ENCODE measurements at regions not wholly inside any gene's neighbourhood (a gene's known extent, or its start where the extent isn't known, plus 50 kb on each side); places are given as distances from the start of the nearest gene placed in this dataset.

DNA sequence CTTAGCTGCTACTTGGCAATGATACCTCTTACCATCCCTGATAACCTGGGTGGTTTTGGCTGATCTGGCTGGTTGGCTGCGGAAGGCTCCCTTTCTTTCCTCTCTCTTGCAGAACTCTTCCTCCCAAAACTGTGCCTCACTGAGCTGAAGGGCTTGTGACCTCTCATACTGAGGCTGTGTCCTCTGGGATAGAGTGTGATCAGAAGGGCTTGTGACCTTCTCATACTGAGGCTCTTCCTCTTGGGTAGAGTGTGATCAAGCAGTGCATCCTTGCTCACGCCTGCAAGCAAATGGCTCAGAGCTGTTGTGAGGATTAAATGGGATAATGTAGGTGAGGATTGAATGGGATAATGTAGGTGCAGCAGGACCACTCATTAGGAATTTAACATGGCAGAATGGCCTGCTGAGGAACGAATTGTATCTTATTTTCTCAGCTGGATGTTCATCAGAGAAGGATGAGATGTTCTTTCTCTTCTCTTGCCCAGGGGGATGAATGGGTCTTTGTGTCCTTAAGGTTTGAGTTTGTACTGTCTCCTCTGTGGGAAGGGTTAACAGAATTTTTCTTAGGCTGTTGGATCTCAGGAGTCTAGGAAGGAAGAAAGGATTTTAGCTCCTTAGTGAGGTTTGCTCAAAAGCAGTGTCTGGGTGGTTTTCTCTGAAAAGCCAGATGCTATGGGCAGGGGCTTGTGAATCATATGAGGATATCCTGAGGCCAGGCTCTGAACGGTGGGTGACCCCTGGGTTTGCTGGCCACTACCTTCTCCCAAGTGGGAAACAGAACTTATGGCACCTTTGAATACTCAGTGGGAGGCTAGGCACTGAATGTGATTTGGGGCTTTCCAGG lies 130.0 kb upstream of the HS3ST2 start:
- TF ChIP-seq, protein P1, sequence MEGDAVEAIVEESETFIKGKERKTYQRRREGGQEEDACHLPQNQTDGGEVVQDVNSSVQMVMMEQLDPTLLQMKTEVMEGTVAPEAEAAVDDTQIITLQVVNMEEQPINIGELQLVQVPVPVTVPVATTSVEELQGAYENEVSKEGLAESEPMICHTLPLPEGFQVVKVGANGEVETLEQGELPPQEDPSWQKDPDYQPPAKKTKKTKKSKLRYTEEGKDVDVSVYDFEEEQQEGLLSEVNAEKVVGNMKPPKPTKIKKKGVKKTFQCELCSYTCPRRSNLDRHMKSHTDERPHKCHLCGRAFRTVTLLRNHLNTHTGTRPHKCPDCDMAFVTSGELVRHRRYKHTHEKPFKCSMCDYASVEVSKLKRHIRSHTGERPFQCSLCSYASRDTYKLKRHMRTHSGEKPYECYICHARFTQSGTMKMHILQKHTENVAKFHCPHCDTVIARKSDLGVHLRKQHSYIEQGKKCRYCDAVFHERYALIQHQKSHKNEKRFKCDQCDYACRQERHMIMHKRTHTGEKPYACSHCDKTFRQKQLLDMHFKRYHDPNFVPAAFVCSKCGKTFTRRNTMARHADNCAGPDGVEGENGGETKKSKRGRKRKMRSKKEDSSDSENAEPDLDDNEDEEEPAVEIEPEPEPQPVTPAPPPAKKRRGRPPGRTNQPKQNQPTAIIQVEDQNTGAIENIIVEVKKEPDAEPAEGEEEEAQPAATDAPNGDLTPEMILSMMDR (IDR thresholded peaks at IDR 0.05; ENCODE audit: unreplicated experiment), result no peak
- Mint-ChIP-seq H3K4me3 (ENCODE audit: low read depth) (no peak overlapping the region), H3K27me3 (peaks cover 4% of the 10 kb centered on the region), H3K4me1 (ENCODE audit: low read depth) (peaks cover 2% of the 10 kb centered on the region), H3K36me3 (ENCODE audit: insufficient read depth) (no peaks in the 10 kb centered on the region), H3K9me3 (ENCODE audit: low read depth) (peaks cover 4% of the 10 kb centered on the region), H3K27ac (no peak overlapping the region)
- DNase-seq (ENCODE audit: low spot score, unreplicated experiment), result no peak

DNA sequence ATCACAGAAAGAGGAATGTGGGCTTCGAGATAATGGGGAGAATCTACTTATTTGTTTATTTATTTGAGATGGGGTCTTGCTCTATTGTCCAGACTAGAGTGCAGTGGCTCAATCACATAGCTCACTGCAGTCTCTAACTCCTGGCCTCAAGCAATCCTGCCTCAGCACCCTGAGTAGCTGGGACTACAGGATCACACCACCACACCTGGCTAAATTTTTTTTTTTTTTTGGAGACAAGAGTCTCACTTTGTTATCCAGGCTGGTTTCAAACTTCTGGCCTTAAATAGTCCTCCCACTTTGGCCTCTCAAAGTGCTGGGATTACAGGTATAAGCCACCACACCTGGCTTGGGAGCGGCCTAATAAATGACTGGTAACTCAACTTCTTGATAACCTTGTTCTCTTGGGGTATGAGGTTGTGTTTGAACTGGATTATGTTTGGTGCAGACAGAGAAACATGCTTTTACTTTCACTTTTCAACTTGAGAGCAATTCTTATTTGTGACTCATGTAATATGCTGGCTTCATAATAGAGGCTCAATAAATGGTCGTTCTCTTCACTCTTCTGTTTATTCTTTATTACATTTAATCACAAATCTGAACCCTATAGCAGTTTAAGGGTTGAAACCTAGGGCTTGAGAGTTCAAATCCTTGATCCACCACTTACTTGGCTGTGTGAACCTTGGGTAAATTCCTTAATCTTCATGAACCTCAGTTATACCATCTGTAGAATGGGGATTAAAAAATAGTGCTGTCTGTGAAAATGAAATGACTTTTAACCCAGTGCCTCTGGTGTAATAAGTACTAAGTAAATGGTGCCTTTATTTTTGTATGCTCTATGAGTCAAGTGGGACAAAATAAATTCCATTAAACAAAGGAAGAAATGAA lies 129.1 kb upstream of the HS3ST2 start:
- Mint-ChIP-seq H3K4me1 (ENCODE audit: low read depth) (peaks cover 2% of the 10 kb centered on the region), H3K9me3 (ENCODE audit: low read depth) (peaks cover 4% of the 10 kb centered on the region), H3K27me3 (peaks cover 4% of the 10 kb centered on the region), H3K4me3 (ENCODE audit: low read depth) (no peak overlapping the region), H3K27ac (no peak overlapping the region), H3K36me3 (ENCODE audit: insufficient read depth) (no peaks in the 10 kb centered on the region)
- DNase-seq (ENCODE audit: low spot score, unreplicated experiment), result no peak
- TF ChIP-seq, protein P1 (IDR thresholded peaks at IDR 0.05; ENCODE audit: unreplicated experiment), result no peak

DNA sequence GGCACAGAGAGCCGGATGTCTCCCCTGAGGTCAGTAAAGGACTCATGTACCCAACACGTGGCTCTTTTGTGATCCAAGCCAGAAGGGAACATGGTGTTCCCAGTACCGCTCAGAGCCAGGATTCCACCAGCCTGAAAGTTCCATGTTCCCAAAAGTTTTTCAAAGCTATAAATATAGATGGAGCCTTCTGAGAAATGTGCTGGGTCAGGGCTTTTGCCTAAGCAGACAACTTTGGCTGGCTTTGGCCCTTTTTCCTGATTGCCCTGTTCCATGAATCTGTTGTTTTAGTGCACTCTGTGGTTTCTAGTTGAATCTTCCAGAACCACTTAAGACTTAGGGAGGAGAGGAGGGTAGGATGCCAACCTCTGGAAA lies 128.5 kb upstream of the HS3ST2 start:
- DNase-seq (ENCODE audit: low spot score, unreplicated experiment), result no peak
- peaks cover 4% of the 10 kb centered on the region for H3K27me3 Mint-ChIP-seq
- peaks cover 4% of the 10 kb centered on the region for H3K9me3 Mint-ChIP-seq (ENCODE audit: low read depth)
- no peaks in the 10 kb centered on the region for H3K36me3 Mint-ChIP-seq (ENCODE audit: insufficient read depth)
- peaks cover 2% of the 10 kb centered on the region for H3K4me1 Mint-ChIP-seq (ENCODE audit: low read depth)
- no peak overlapping the region for H3K27ac Mint-ChIP-seq
- TF ChIP-seq, protein P1 (IDR thresholded peaks at IDR 0.05; ENCODE audit: unreplicated experiment), result no peak
- H3K4me3 Mint-ChIP-seq (ENCODE audit: low read depth), result no peak overlapping the region

DNA sequence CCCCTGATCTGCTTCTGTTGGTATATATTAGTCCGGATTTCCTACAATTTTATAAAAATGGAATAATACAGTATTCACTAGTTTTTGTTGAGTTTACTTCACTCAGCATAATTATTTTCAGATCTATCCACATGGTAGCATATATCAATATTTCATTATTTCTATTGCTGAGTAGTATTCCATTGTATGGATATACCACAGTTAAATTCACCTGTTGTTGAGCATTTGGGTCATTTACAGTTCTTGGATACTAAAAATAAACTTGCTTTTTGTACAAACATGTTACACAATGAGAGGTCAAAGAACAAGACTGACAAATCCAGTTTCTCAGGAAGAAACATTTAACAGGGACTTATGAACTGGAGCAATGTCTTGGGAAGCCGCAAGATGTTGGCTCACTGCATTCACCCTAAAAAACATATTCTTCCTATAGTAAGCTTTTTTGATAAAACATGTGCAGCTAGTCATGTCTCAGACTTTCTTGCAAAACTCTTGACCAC lies 126.9 kb upstream of the HS3ST2 start:
- Mint-ChIP-seq H3K36me3 (ENCODE audit: insufficient read depth) (no peaks in the 10 kb centered on the region), H3K27me3 (peaks cover 4% of the 10 kb centered on the region), H3K4me3 (ENCODE audit: low read depth) (no peak overlapping the region), H3K4me1 (ENCODE audit: low read depth) (no peaks in the 10 kb centered on the region), H3K27ac (no peak overlapping the region), H3K9me3 (ENCODE audit: low read depth) (peaks cover 4% of the 10 kb centered on the region)
- TF ChIP-seq, protein P1 (IDR thresholded peaks at IDR 0.05; ENCODE audit: unreplicated experiment), result no peak
- no peak for DNase-seq (ENCODE audit: low spot score, unreplicated experiment)

DNA sequence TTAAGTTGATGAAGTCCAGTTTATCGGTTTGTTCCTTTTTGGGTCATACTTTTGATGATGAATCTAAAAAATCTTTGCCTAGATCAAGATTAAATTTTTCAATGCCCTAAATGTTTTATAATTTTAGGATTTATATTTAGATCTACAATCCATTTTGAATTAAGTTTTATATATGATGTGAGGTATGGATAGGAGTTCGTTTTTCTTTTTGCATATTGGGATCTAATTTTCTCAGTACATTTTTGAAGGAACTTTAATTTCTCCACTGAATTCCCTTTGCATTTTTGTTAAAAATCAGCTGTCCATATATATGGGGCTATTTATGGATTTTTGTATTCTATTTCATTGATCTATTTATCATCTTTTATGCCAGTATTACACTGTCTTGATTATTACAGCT lies 125.5 kb upstream of the HS3ST2 start:
- Mint-ChIP-seq H3K27me3 (peaks cover 4% of the 10 kb centered on the region), H3K36me3 (ENCODE audit: insufficient read depth) (no peaks in the 10 kb centered on the region), H3K9me3 (ENCODE audit: low read depth) (peaks cover 4% of the 10 kb centered on the region), H3K27ac (no peak overlapping the region), H3K4me3 (ENCODE audit: low read depth) (no peak overlapping the region), H3K4me1 (ENCODE audit: low read depth) (no peaks in the 10 kb centered on the region)
- TF ChIP-seq, protein P1 (IDR thresholded peaks at IDR 0.05; ENCODE audit: unreplicated experiment), result no peak
- DNase-seq (ENCODE audit: low spot score, unreplicated experiment), result no peak

All from progenitor cell of endocrine pancreas (in vitro differentiated cells).